IPS-NIHi11 (cell line): ENCODE measurements at regions not wholly inside any gene's neighbourhood (a gene's known extent, or its start where the extent isn't known, plus 50 kb on each side); places are given as distances from the start of the nearest gene placed in this dataset.
"Not testable (repeated sequence)": the region's sequence is repeated elsewhere in the genome, so short reads cannot be mapped to it uniquely, and the experiment has no call there.

Experiments
- DNase-seq: peaks from one replicate; pipeline ENCODE4 v3.0.0; 2012; ENCODE audit warnings: mixed read lengths, low spot score

DNA sequence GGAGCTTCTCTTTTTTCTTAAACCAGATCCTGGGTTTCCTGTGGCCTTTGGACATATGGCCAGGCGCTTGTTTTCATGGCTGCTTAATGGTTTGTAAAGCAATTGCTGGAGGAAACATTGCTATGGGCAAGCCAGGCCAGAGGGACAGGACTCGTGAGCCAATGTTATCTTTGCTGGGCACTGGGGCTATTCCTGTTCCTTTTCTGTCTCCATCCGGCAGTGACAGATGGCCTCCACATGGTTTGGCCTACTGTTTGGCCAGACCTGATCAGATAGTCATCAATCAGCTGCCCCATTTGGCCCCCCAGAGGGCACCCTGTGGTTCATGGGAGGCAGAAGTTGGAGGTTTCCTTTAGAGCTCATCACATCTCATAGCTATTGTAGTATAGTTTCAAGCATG lies 326.1 kb upstream of the ROPN1 start:
- DNase-seq, result no peak

DNA sequence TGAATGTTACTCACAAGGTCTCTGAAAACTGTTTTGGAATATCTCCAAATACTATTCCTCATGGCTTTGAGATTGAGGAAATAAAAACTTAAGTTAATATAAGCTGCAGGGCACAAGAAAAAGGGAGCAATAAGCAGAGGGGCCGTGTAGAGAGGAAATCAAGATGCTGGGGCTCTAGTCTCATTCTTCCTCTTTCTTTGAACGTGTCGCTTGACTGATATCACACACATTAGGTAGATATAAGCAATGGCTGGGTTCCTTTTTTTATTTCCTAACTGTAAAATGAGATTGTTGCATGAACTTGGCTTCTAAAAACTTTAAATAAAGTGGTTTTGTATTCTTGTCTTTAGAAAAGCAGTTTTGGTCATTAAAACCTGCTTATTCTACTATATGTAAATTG lies 326.7 kb upstream of the ROPN1 start:
- no peak for DNase-seq

- DNase-seq, result no peak
These were observed 329.1 kb upstream of the ROPN1 start for GRCh38 chr3:124320976-124321375.

GRCh38 chr3:124322309-124322880 lies 330.5 kb upstream of the ROPN1 start:
- no peak for DNase-seq

GRCh38 chr3:124322966-124323365 lies 331.0 kb upstream of the ROPN1 start:
- no peak for DNase-seq

DNA sequence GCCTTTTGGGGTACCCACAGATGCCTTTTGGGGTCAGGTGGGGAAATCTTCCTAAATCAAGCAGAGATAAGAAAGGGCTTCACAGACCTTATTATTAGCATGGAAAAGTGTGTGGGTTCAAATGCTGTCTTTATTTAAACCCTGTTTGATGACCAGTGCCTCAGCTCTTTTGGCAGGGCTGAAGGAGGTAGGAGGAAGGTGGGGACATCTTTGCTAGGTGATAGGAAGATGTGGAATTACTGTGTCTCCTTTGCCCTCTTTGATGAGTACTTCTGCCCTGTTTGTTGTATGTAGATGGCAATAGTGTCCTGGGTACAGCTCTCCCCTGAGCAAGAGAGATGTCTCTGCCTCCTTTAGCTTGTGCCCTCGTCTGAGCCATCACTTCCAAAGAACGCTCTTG lies 333.3 kb upstream of the ROPN1 start:
- no peak for DNase-seq

DNA sequence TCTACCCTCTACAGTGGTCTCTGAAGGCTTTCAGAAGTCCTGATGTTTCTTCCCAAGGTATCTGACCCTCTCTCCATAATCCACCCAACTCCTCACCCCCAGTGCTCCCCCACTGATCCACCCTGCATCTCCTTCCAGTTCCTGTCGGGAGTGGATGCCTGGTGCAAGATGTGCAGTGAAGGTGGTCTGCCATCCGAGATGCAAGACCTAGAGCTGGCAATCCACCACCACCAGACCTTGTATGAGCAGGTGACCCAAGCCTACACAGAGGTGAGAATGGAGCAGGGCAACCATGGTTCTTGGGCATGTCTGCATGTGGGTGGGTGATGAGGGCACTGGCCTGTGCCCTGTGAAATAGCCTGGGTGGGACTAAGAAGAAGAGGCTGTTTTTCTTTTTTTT lies 337.8 kb upstream of the ROPN1 start:
- no peak for DNase-seq

DNA sequence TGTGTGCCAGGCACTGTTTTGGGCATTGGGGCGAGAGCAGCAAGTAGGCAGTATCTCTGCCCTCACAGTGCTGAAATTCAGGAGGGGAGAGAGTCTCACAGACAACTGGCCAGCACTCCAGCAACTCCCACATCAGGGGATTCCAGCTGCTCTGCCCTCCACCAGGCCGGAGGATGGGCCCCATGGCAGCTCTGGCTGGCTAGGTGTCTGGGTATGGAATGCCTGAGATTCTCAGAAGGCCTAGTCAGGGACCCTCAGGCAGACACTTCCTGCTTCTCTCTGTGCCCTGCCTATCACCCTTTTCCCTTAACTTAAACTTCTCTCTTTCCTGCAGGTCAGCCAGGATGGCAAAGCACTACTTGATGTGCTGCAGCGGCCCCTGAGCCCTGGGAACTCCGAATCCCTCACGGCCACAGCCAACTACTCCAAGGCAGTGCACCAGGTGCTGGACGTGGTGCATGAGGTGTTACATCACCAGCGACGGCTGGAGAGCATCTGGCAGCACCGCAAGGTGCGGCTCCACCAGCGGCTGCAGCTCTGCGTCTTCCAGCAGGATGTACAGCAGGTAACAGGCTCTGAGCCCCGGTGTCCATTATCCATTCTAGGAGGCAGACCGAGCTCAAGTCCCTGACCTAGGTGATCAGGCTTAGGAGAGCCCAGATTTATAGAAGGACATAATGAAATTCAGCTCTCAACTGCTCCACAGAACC lies 342.2 kb upstream of the ROPN1 start:
- no peak for DNase-seq

DNA sequence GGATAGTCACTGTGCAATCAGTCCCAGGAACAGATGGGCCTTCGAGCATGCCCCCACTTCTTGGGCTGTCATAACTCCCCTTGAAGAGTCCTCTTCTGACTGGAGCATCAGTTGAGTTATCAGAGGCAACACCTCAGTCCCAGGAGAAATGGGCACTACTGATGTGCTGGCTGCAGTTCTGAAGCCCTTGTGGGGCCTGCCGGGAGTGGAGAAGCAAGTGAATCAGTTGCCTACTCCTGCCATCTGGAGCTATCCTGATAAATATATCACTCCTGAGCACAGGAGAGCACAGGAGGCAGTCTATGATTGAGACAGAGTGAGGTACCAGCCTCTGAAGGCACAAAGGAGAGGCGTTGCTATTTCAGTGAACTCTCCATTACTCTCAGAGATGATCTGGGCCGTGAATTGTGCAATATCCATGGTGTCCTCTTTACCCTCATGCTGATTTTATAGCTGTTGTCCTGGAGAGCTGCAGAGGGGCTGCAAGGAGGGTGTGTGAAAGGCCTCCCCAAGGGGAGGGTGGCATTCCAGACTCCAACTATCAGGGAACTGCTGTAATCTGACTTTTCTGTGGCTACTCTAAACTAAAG lies 344.2 kb upstream of the ROPN1 start:
- DNase-seq, result no peak

- no peak for DNase-seq
These were observed 353.9 kb upstream of the ROPN1 start for GRCh38 chr3:124345845-124346244.

- DNase-seq, result no peak
These were observed 354.6 kb upstream of the ROPN1 start for GRCh38 chr3:124346487-124346886.

DNA sequence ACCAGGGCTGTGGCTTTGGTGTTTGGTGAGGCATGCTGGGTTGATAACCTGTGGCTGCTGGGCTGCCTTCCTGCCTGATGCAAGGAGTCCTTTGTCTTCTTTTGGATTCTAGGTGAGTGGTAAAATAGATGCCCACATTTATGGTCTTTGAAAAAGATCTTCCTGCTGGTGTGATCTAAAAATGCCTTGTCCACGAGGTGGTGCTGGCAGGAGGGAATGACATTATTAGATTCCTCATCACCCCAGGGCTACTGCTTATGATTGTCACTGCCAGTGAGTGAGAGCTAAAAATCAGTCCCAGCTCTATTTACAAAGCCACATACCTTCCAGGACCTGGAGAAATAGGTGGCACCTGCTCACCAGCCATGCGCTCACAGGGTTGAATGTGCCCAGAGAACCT lies 355.5 kb upstream of the ROPN1 start:
- DNase-seq, result no peak

GRCh38 chr3:124348555-124348954 lies 356.6 kb upstream of the ROPN1 start:
- DNase-seq, result not testable (repeated sequence)

GRCh38 chr3:124351430-124352148 lies 359.7 kb upstream of the ROPN1 start:
- DNase-seq, result peak; percentile 80

- DNase-seq, result no peak
These were observed 360.2 kb upstream of the ROPN1 start for GRCh38 chr3:124352149-124352539.

- no peak for DNase-seq
These were observed 361.8 kb upstream of the ROPN1 start for GRCh38 chr3:124353691-124354090.

GRCh38 chr3:124354150-124354549 lies 362.2 kb upstream of the ROPN1 start:
- no peak for DNase-seq

- no peak for DNase-seq
These were observed 366.2 kb upstream of the ROPN1 start for GRCh38 chr3:124358156-124358555.

DNA sequence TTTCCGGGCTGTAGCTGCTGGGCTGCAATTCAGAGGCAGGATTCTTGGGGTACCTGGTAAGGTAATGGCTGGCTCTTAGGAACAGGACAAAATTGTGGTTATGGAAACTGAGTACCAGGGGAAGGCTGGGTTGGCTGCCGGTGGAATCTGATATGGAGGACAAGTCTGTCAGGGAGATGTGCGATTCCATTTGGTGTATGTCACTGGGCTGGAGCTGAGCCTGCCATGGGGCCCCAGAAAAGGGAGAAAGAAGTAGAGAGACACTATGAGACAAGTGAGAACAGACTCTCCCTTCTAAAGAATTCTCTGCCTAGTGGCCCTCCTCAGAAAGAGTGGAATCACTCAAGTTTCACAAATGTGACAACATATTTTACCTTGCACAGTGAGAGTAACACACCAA lies 368.2 kb upstream of the ROPN1 start:
- DNase-seq, result no peak

DNA sequence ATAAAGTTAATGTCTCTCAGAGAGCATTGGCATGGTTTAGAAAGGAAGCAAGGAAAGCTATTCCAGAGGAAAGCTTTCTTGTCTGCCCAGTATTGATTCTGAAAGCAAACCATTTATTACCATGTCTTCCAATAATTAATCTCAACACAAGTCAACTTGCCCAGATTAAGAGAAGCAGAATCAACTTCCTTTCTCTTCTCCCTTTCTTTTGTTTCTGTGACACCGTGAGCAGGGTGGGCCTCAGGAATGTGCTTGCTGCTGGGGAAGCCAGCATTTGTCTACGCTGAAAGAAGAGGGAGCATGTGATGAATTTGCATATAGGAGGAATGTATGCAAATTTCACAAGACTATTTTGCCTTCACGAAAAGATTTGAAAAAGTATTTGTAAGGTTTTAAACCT lies 368.6 kb upstream of the ROPN1 start:
- peak; percentile 50 for DNase-seq

- DNase-seq, result no peak
These were observed 368.7 kb upstream of the UMPS start for GRCh38 chr3:124361566-124361965.

- DNase-seq, result no peak
These were observed 367.8 kb upstream of the UMPS start for GRCh38 chr3:124362455-124362854.

GRCh38 chr3:124363476-124363875 lies 366.8 kb upstream of the UMPS start:
- no peak for DNase-seq
